Astrocyte of the hippocampus (primary cell): ENCODE measurements at regions not wholly inside any gene's neighbourhood (a gene's known extent, or its start where the extent isn't known, plus 50 kb on each side); places are given as distances from the start of the nearest gene placed in this dataset.
"Not testable (repeated sequence)": the region's sequence is repeated elsewhere in the genome, so short reads cannot be mapped to it uniquely, and the experiment has no call there.

Source experiments
- DNase-seq: peaks from one replicate; pipeline ENCODE4 v3.0.0; 2011; ENCODE audit warnings: low read depth, low spot score

GRCh38 chr15:25067725-25068309 is 113.0 kb downstream of the SNRPN start:
- DNase-seq: no peak

- no peak for DNase-seq
These were observed 113.9 kb downstream of the SNRPN start for GRCh38 chr15:25068696-25069095.

GRCh38 chr15:25070353-25070963 is 115.7 kb downstream of the SNRPN start:
- DNase-seq: no peak

GRCh38 chr15:25072857-25073476 is 118.2 kb downstream of the SNRPN start:
- DNase-seq: no peak

DNA sequence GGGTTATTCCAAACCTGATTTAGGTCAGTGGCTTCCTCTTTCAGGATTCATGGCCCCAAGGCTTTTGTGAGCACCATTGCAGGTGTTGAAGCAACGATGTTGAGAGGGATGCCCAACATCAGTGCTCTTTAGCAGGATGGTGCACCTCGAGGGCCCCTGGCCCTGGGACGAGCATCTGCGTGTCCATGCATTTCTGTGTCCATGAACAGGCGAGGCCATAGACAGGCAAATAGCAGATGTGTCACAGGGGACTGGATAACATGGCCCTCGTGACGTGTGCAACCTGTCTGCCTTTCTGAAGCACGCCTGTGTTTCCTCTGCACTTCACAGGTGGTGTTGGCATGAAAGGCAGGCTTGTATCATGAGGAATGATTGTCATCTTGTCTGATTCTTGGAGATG is 132.3 kb downstream of the SNRPN start:
- DNase-seq: no peak

DNA sequence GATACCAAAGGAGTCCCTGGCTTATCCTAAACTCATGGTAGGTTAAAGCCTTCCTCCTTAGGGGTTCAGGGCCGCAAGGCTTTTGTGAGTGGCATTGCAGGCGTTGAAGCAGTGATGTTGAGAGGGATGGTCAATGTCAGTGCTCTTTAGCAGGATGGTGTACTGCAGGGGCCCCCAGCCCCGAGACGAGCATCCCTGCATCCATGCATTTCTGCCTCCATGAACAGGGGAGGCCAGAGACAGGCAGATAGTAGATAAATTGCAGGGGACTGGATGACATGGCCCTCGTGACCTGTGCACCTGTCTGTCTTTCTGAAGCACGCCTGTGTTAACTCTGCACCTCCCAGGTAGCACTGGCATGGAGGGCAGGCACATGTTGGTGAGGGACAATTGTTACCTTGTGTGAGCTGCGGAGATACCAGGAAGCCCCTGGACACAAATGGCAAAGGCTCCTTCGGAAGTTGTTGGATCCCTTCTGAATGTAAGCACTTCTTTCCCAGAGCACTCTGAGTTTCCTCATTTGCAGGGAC is 133.5 kb downstream of the SNRPN start:
- no peak for DNase-seq

DNA sequence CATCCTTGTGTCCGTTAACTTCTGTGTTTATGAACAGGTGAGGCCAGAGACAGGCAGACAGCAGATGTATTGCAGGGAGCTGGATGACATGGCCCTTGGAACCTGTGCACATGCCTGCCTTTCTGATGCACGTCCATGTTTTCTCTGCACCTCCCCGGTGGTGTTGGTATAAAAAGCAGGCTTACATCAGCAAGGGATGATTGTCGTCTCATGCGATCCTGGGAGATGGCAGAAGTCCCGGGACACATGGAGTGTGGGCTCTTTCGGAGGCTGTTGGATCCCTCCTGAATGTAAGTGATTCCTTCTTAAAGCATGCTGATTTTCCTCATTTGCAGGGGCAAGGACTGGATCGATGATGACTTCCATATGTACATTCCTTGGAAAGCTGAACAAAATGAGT is 134.8 kb downstream of the SNRPN start:
- DNase-seq: no peak

DNA sequence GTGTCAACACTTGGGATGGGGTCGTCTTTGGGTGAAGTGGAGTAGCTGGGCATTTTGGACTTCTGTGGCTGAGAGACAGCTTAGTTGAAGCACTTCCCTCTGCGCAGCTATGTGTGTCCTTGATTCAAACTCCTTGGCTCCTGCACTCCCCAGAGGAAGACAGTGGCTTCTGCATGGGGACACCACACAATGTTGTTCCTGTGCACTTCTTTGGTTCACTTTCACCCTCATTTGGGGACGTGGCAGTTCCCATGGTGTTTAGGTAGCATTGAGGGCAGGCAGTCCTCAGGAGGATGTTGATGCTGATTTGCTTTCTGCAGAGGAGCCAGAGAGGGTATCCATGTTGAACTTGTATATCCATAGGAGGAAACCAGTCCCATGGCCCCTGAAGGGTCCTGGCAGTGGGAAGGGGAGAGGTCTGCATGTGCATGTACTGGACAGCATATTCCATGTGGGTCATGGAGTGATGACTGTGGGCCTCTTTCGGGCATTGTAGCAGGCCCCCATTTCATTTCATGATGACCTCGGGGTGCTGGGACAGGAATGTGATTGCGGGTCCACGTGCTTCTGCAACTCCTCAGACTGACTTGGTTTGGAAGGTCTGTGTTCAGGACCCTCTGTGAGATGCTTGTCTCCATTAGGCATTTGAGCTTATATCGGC is 135.4 kb downstream of the SNRPN start:
- DNase-seq: no peak

DNA sequence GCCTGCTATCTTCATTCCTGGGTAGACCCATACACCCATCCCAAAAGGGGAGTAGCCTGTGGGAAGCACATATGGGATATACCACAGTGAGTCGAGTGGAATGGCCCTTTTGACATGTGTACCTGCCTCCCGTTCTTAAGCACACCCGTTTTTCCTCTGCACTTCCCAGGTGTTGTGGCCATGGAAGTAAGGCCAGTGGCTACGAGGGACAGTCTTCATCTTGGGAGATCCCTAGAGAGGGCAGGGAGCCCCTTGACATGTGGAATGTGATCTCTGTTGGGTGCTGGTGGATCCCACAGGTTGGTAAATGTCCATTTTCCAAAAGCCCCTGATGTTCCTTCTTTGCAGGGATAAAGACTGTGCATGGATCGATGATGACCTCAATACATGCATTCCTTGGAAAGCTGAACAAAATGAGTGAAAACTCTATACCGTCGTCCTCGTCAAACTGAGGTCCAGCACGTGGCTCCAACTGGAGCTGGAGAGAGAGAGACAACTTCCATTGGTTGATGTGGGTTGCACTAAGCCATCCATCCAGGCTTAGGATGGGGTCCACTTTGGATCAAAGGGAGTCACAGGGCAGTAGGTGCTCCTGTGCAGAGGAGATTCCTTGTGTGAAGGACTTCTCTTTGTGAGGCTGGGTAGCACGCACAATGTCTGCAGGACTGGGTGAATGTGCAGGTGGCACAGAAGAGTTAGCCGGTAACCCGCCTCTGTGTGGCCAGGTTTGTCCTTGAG is 136.8 kb downstream of the SNRPN start:
- DNase-seq: no peak

- DNase-seq: peak; percentile 57
These were observed 137.9 kb downstream of the SNRPN start for GRCh38 chr15:25092661-25093060.

GRCh38 chr15:25093455-25094029 is 138.8 kb downstream of the SNRPN start:
- DNase-seq: no peak

- no peak for DNase-seq
These were observed 139.3 kb downstream of the SNRPN start for GRCh38 chr15:25094066-25094465.

GRCh38 chr15:25094519-25094918 is 139.7 kb downstream of the SNRPN start:
- DNase-seq: no peak

DNA sequence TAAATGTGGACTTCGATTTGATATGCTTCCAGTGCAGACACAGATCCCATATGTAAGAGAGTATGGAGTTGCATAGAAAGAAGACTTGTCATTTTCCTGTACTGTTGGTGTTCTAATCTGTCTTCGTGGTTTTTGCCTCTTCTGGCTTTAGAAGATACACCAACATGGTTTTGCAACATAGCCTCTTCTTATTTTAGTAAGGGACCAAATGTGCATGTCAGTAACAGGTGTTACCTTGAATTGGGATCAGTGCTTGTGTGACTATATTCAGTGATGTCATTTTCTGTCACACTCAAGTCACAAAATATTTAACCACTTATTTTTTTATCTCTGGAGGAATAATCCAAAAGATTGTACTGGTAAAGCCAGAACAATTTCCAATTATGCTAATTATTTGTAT is 140.4 kb downstream of the SNRPN start:
- DNase-seq: no peak

DNA sequence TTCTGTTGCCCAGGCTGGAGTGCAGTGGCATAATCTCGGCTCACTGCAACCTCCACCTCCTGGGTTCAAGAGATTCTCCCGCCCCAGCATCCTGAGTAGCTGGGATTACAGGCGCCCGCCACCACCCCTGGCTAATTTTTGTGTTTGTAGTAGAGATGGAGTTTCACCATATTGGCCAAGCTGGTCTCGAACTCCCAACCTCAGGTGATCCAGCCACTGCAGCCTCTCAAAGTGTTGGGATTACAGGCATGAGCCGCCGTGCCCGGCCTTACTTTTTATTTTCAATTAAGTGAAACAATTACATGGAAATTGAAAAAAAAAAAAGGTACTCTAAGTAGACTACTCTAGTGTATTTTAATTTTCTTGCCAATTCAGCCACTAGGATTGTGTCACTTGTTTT is 145.2 kb downstream of the SNRPN start:
- not testable (repeated sequence) for DNase-seq

DNA sequence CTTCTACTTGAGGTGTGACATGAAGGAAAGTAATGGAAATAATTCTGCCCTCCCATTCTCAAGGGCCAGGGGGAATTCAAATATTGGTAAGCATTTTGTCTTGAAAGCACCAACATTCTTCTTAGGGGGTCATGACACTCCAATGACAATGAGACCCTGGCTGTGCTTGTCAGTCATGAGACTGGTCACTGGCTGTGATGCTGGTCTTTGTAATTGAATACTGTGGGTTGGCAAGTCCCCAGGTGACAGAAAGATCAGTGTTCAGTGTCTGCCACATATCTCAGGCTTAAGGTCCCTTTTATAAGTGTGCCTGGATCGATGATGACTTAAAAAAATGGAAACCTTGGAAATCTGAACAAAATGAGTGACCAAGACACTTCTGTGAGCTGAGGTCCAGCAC is 151.4 kb downstream of the SNRPN start:
- DNase-seq: no peak

DNA sequence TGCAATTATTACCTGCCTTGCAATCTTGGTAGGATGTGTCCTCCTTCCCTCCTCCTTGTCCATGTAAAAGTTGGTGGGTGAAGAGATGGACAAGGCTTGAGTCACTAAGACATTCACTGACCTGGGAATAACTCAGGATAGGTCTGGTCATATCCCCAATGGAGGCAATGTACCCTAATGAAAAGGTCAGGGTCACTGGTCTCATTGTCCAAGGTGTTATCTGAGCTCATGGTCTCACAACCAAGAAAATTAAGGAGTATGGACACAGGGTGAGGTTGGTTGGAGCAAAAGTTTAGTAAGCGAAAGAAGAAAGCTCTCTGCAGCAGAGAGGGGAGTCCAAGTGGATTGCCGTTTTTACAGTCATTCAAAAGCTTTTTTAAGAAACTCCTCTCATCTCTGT is 179.0 kb downstream of the SNRPN start:
- no peak for DNase-seq

- peak; percentile 7 for DNase-seq
These were observed 179.8 kb downstream of the SNRPN start for GRCh38 chr15:25134546-25134945.

GRCh38 chr15:25136119-25136518 is 181.3 kb downstream of the SNRPN start:
- peak; percentile 12 for DNase-seq

- no peak for DNase-seq
These were observed 182.2 kb downstream of the SNRPN start for GRCh38 chr15:25137013-25137412.

GRCh38 chr15:25169318-25169717 is 214.5 kb downstream of the SNRPN start:
- DNase-seq: no peak
